NT2/D1 (cell line): ENCODE measurements at regions not wholly inside any gene's neighbourhood (a gene's known extent, or its start where the extent isn't known, plus 50 kb on each side); places are given as distances from the start of the nearest gene placed in this dataset.

ENCODE experiments used
- SUZ12 ChIP-seq: IDR thresholded peaks from 2 replicates; pipeline ENCODE4 v1.6.1; 2011; ENCODE audit not compliant: insufficient read length, insufficient read depth; ENCODE audit errors: extremely low read depth
- YY1 ChIP-seq: IDR thresholded peaks from 2 replicates; pipeline ENCODE4 v1.6.1; 2011; ENCODE audit not compliant: insufficient read length, insufficient read depth
- ZNF274 ChIP-seq: IDR thresholded peaks from 2 replicates; pipeline ENCODE4 v1.6.1; 2011; ENCODE audit warnings: mild to moderate bottlenecking, low read depth, low read length

- no peak for TF ChIP-seq SUZ12
- TF ChIP-seq YY1 = no peak
- no peak for TF ChIP-seq ZNF274
Measured at GRCh38 chr1:201731142-201731541, 97.8 kb upstream of the IPO9 start.
